H1 (cell line): ENCODE measurements at regions not wholly inside any gene's neighbourhood (a gene's known extent, or its start where the extent isn't known, plus 50 kb on each side); places are given as distances from the start of the nearest gene placed in this dataset.

Experiments
- CHD1 ChIP-seq: IDR thresholded peaks from 2 replicates; pipeline ENCODE4 v1.6.1; 2012; ENCODE audit warnings: low read depth, low read length, improper control_type of control experiment
- GABPA ChIP-seq: IDR thresholded peaks from 2 replicates; pipeline ENCODE4 v1.6.1; 2011; ENCODE audit warnings: mild to moderate bottlenecking, low read length, moderate library complexity, borderline replicate concordance; ENCODE audit not compliant: insufficient read depth
- POLR2A ChIP-seq, 2 experiments: IDR thresholded peaks; 1 replicate in 1 of 2; 2 replicates in 1 of 2; pipeline ENCODE4 v1.6.1; 2011; ENCODE audit warnings: low read depth in 2 of 2, low read length in 2 of 2, mild to moderate bottlenecking in 2 of 2; ENCODE audit errors: control extremely low read depth in 1 of 2
- POLR2AphosphoS5 ChIP-seq: IDR thresholded peaks from 2 replicates; pipeline ENCODE4 v1.6.1; 2011; ENCODE audit warnings: low read depth, low read length
- RXRA ChIP-seq: IDR thresholded peaks from 2 replicates; pipeline ENCODE4 v1.6.1; 2011; ENCODE audit warnings: low read depth, mild to moderate bottlenecking, low read length, moderate library complexity; ENCODE audit not compliant: insufficient read depth

- TF ChIP-seq POLR2AphosphoS5 (no peak), POLR2A (IDR thresholded peaks at IDR 0.05; ENCODE audit: control extremely low read depth in 1 of 2, low read depth in 2 of 2, low read length in 2 of 2) (no peak), CHD1 (no peak), GABPA (no peak), RXRA (no peak)
Measured at GRCh38 chr10:62924344-62924748, 108.2 kb upstream of the EGR2 start.
